Smooth muscle cell (in vitro differentiated cells): ENCODE measurements at regions not wholly inside any gene's neighbourhood (a gene's known extent, or its start where the extent isn't known, plus 50 kb on each side); places are given as distances from the start of the nearest gene placed in this dataset.
"Not testable (repeated sequence)": the region's sequence is repeated elsewhere in the genome, so short reads cannot be mapped to it uniquely, and the experiment has no call there.

Experiments used
- DNase-seq: peaks from one replicate; lab custom pipeline; 2025; ENCODE audit not compliant: unreplicated experiment; lab: John Stamatoyannopoulos, UW
- H2AFZ ChIP-seq: fragments of 200-600 bp; sonication (generic); 2 replicates; pipeline ENCODE4 v1.6.0; 2016; ENCODE audit warnings: antibody characterized with exemption, low read depth, mild to moderate bottlenecking
- H3F3A ChIP-seq: fragments of 200-600 bp; sonication (generic); 2 replicates; pipeline ENCODE4 v1.6.0; 2017; ENCODE audit warnings: antibody characterized with exemption, low read depth
- H3K27ac ChIP-seq: fragments of 200-600 bp; sonication (generic); 2 replicates; pipeline ENCODE4 v1.5.1; 2016; ENCODE audit warnings: low read depth, mild to moderate bottlenecking
- H3K27me3 ChIP-seq: fragments of 200-600 bp; sonication (generic); 2 replicates; pipeline ENCODE4 v1.6.1; 2016; ENCODE audit warnings: low read depth, mild to moderate bottlenecking
- H3K36me3 ChIP-seq: fragments of 200-600 bp; sonication (generic); 2 replicates; pipeline ENCODE4 v1.5.1; 2016; ENCODE audit warnings: low read depth
- H3K4me1 ChIP-seq: fragments of 200-600 bp; sonication (generic); 2 replicates; pipeline ENCODE4 v1.5.1; 2016; ENCODE audit warnings: low read depth
- H3K4me2 ChIP-seq: fragments of 200-600 bp; sonication (generic); 2 replicates; pipeline ENCODE4 v1.6.0; 2016; ENCODE audit warnings: mild to moderate bottlenecking
- H3K4me3 ChIP-seq: fragments of 200-600 bp; sonication (generic); 2 replicates; pipeline ENCODE4 v1.5.1; 2016; ENCODE audit warnings: mild to moderate bottlenecking
- H3K79me2 ChIP-seq: fragments of 200-600 bp; sonication (generic); 2 replicates; pipeline ENCODE4 v1.6.0; 2016; ENCODE audit warnings: low read depth, mild to moderate bottlenecking
- H3K9ac ChIP-seq: fragments of 200-600 bp; sonication (generic); 2 replicates; pipeline ENCODE4 v1.6.0; 2016; ENCODE audit warnings: low read depth
- H3K9me3 ChIP-seq: fragments of 200-600 bp; sonication (generic); replicated peaks from 2 replicates; pipeline ENCODE4 v1.5.1; 2016; ENCODE audit warnings: low read depth
- H4K20me1 ChIP-seq: fragments of 200-600 bp; sonication (generic); 2 replicates; pipeline ENCODE4 v1.6.0; 2016; ENCODE audit warnings: low read depth
- WGBS: methylation state at CpG from one replicate; pipeline ENCODE4 v1.1.7; 2016; ENCODE audit warnings: low lambda C conversion rate; 5-methylcytosine and 5-hydroxymethylcytosine counted together
- TF ChIP-seq, protein P1 (sequence below): fragments of 200-600 bp; sonication (generic); IDR thresholded peaks from 2 replicates; pipeline ENCODE4 v1.5.1; 2017; ENCODE audit warnings: borderline replicate concordance, mild to moderate bottlenecking, antibody characterized with exemption; ENCODE audit not compliant: insufficient read depth, poor library complexity, severe bottlenecking

DNA sequence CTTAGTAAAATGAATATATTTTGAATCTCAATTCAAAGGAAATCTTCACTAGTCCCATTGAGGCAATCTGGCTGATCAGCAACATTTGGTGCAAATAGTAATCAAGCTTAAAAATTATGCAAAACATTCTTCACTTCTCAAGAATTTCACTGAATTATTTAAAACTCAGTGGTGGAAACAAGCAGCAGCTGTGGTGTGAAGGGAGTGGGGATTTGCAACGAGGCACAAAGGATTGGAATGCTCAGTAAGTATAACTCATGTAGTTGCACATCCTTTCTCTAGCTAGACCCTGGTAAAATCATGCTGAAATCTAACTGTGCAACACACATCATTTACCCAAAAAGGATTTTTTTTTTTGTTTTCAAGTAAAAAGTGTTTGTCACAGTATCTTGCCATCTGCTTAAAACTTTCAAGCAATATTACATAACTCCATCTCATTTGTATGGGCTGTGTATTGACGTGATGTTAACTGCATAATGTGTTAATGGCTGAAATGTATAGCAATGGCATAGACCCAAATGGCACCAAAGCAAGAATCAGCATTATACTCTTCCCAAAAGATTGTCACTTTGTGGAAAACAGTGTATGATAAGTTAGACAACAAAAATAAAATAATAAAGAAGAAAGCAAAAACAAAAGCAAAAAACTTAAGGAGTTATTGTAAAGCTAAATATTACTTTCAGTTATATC, 816.6 kb downstream of the EPHA3 start:
- Histone ChIP-seq H3K4me2 (no peak overlapping the region), H2AFZ (no peak overlapping the region), H3K27me3 (no peaks in the 10 kb centered on the region), H3K9ac (no peak overlapping the region), H3K9me3 (no peaks in the 10 kb centered on the region), H3K4me1 (no peaks in the 10 kb centered on the region), H3K36me3 (no peaks in the 10 kb centered on the region), H4K20me1 (no peaks in the 10 kb centered on the region), H3K27ac (no peak overlapping the region), H3K79me2 (no peaks in the 10 kb centered on the region), H3K4me3 (no peak overlapping the region), H3F3A (no peaks in the 10 kb centered on the region)
- 87% methylated on average over 2 of the region's 2 CpGs for WGBS
- TF ChIP-seq, protein P1, sequence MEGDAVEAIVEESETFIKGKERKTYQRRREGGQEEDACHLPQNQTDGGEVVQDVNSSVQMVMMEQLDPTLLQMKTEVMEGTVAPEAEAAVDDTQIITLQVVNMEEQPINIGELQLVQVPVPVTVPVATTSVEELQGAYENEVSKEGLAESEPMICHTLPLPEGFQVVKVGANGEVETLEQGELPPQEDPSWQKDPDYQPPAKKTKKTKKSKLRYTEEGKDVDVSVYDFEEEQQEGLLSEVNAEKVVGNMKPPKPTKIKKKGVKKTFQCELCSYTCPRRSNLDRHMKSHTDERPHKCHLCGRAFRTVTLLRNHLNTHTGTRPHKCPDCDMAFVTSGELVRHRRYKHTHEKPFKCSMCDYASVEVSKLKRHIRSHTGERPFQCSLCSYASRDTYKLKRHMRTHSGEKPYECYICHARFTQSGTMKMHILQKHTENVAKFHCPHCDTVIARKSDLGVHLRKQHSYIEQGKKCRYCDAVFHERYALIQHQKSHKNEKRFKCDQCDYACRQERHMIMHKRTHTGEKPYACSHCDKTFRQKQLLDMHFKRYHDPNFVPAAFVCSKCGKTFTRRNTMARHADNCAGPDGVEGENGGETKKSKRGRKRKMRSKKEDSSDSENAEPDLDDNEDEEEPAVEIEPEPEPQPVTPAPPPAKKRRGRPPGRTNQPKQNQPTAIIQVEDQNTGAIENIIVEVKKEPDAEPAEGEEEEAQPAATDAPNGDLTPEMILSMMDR, result no peak
- DNase-seq, result no peak

DNA sequence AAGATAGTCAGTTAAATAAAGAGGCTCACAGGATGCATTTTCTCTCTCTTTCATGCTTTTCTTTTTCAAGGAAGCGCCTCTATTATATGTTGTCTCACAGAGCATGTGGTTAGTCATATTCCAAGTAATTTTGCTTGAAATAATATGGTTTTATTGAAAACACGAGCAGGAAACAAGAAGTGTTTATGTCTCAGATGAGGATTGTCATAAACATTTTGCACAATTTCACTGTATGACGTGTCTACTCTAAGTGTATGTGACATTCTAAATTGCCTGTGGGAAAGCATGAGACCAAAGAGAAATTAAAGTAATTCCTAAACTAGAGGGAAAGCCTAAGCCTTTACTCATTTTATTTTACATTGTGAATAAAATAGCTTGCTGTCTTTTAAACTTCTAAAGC, 818.6 kb downstream of the EPHA3 start:
- no peak overlapping the region for H3K4me3 ChIP-seq
- no peak for DNase-seq

DNA sequence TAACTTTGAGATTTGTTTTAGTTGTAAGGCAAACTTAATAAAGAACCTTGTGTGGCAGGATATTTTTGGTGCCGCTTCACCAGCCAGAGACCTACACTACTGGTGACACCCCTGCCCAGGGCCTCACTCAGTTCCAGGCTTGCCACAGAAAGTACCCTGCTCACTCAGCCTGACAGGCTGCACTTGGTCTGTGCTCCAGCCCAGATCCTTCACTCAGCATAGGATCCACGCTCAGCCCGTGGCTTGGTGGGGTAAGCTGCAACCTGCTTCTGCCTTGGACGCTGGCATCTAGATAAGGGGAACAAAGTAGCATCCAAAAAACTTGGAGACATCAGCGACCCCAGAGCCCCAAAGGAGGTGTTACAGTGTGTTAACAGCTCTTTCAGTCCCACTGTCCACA, 825.5 kb downstream of the EPHA3 start:
- Histone ChIP-seq H3K9me3 (no peaks in the 10 kb centered on the region), H3K27me3 (no peaks in the 10 kb centered on the region), H2AFZ (no peak overlapping the region), H3K36me3 (no peaks in the 10 kb centered on the region), H3K27ac (no peak overlapping the region), H3K4me3 (no peak overlapping the region), H4K20me1 (no peaks in the 10 kb centered on the region), H3K9ac (no peak overlapping the region), H3F3A (no peaks in the 10 kb centered on the region), H3K4me2 (no peak overlapping the region), H3K79me2 (no peaks in the 10 kb centered on the region), H3K4me1 (no peaks in the 10 kb centered on the region)
- WGBS, result 89% methylated on average over 5 of the region's 5 CpGs
- DNase-seq, result no peak
- TF ChIP-seq, protein P1, result no peak

More for the DNA sequence above, 818.6 kb downstream of the EPHA3 start:
- TF ChIP-seq, protein P1, result no peak
- Histone ChIP-seq H3K27ac (no peak overlapping the region), H4K20me1 (no peaks in the 10 kb centered on the region), H3K27me3 (no peaks in the 10 kb centered on the region), H3K4me2 (no peak overlapping the region), H3K9ac (no peak overlapping the region), H3K36me3 (no peaks in the 10 kb centered on the region), H3K9me3 (no peaks in the 10 kb centered on the region), H3K4me1 (no peaks in the 10 kb centered on the region), H3K79me2 (no peaks in the 10 kb centered on the region), H3F3A (no peaks in the 10 kb centered on the region), H2AFZ (no peak overlapping the region)
- WGBS, result 89% methylated on average over 3 of the region's 3 CpGs

DNA sequence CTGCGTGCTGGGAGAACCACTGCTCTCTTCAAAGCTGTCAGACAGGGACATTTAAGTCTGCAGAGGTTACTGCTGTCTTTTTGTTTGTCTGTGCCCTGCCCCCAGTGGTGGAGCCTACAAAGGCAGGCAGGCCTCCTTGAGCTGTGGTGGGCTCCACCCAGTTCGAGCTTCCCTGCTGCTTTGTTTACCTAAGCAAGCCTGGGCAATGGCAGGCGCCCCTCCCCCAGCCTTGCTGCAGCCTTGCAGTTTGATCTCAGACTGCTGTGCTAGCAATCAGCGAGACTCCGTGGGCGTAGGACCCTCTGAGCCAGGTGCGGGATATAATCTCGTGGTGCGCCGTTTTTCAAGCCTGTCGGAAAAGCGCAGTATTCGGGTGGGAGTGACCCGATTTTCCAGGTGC, 837.0 kb downstream of the EPHA3 start:
- H3K27ac ChIP-seq, result not testable (repeated sequence)

More for the DNA sequence above, 837.0 kb downstream of the EPHA3 start:
- H3K4me2 ChIP-seq, H3K4me1 ChIP-seq, H3K36me3 ChIP-seq, H4K20me1 ChIP-seq, H3K4me3 ChIP-seq, H2AFZ ChIP-seq, H3F3A ChIP-seq, H3K9ac ChIP-seq, DNase-seq, H3K27me3 ChIP-seq, H3K9me3 ChIP-seq, H3K79me2 ChIP-seq: not testable (repeated sequence)
- WGBS, result 76% methylated on average over 14 of the region's 14 CpGs
